HG03432 (cell line): ENCODE measurements at regions not wholly inside any gene's neighbourhood (a gene's known extent, or its start where the extent isn't known, plus 50 kb on each side); places are given as distances from the start of the nearest gene placed in this dataset.

Experiments
- ATAC-seq: cut with Tn5 transposase; IDR thresholded peaks from one replicate; pipeline ENCODE4 v1.9.1; 2021; ENCODE audit warnings: mild to moderate bottlenecking, moderate library complexity; ENCODE audit not compliant: unreplicated experiment

GRCh38 chr11:57100638-57101331, 81.0 kb upstream of the LRRC55 start:
- no peak for ATAC-seq

- ATAC-seq = no peak
These were observed 77.7 kb upstream of the LRRC55 start for GRCh38 chr11:57103899-57104605.

- no peak for ATAC-seq
These were observed 72.4 kb upstream of the LRRC55 start for GRCh38 chr11:57109331-57109730.

- ATAC-seq = no peak
These were observed 70.1 kb upstream of the LRRC55 start for GRCh38 chr11:57111619-57112018.

- ATAC-seq = peak; percentile 75
These were observed 65.1 kb upstream of the LRRC55 start for GRCh38 chr11:57116654-57117053.

- no peak for ATAC-seq
These were observed 61.4 kb upstream of the LRRC55 start for GRCh38 chr11:57120192-57120965.

- ATAC-seq = no peak
These were observed 59.8 kb upstream of the LRRC55 start for GRCh38 chr11:57121996-57122395.

- no peak for ATAC-seq
These were observed 58.2 kb upstream of the LRRC55 start for GRCh38 chr11:57123590-57123989.

GRCh38 chr11:57124505-57124904, 57.2 kb upstream of the LRRC55 start:
- no peak for ATAC-seq

- ATAC-seq = no peak
These were observed 56.8 kb upstream of the LRRC55 start for GRCh38 chr11:57124917-57125316.

GRCh38 chr11:57126766-57127400, 54.9 kb upstream of the LRRC55 start:
- ATAC-seq = no peak

- ATAC-seq = no peak
These were observed 50.5 kb upstream of the LRRC55 start for GRCh38 chr11:57131080-57131790.
